GM12878 (cell line): ENCODE measurements at regions not wholly inside any gene's neighbourhood (a gene's known extent, or its start where the extent isn't known, plus 50 kb on each side); places are given as distances from the start of the nearest gene placed in this dataset.

ENCODE experiments used
- EP300 ChIP-seq, 2 experiments: fragments of 150-350 bp in 1 of 2; IDR thresholded peaks; 2 replicates each; pipeline ENCODE4 v1.6.1; 2011 to 2012; ENCODE audit warnings: low read depth in 2 of 2, low read length in 2 of 2, borderline replicate concordance in 1 of 2, improper control_type of control experiment in 1 of 2, inconsistent platforms in 1 of 2; ENCODE audit not compliant: control insufficient read depth in 1 of 2
- MTA3 ChIP-seq: IDR thresholded peaks from 2 replicates; pipeline ENCODE4 v1.6.1; 2012; ENCODE audit warnings: low read length, inconsistent platforms, borderline replicate concordance
- PAX5 ChIP-seq: IDR thresholded peaks from 2 replicates; pipeline ENCODE4 v1.6.1; 2011; ENCODE audit warnings: low read depth, low read length, borderline replicate concordance
- ZNF217 ChIP-seq: fragments of 450-650 bp; IDR thresholded peaks from 2 replicates; pipeline ENCODE4 v1.6.1; 2017; ENCODE audit warnings: antibody characterized with exemption, mild to moderate bottlenecking

DNA sequence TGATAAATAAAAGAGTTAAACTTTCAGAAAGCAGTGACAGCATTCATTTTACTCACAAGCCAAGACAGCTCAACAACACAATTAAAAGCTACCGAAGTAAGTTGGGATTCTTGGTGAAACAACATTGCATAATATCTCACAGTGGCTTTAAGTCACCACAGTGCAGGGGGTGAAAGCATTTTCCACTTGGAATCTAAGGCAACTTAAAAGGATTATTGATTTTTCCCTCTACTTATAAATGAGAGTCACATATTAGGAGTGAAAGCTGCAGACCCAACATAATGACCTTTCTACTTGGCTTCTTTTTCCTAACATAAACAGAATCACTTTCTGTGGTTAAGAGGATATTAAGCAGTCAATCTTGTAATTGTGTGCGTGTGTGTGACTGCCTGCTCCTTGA lies 536.6 kb upstream of the CXADR start:
- no peak for TF ChIP-seq PAX5
- no peak for TF ChIP-seq ZNF217
- no peak for TF ChIP-seq EP300 (IDR thresholded peaks at IDR 0.05; ENCODE audit: borderline replicate concordance in 1 of 2, control insufficient read depth in 1 of 2, low read depth in 2 of 2, low read length in 2 of 2)
- TF ChIP-seq MTA3 = no peak
